Suppressor macrophage treated with lipopolysaccharide for 1 hour (primary cell): ENCODE measurements at regions not wholly inside any gene's neighbourhood (a gene's known extent, or its start where the extent isn't known, plus 50 kb on each side); places are given as distances from the start of the nearest gene placed in this dataset.

Source experiments
- DNase-seq, 3 donors: peaks; one replicate each; pipeline ENCODE4 v3.0.0-alpha.2; 2020 to 2022

GRCh38 chr21:31497914-31498313 is 153.9 kb upstream of the TIAM1 start:
- no peak for DNase-seq

GRCh38 chr21:31493350-31493880 is 149.4 kb upstream of the TIAM1 start:
- no peak for DNase-seq

- no peak for DNase-seq
These were observed 147.6 kb upstream of the TIAM1 start for GRCh38 chr21:31491617-31492016.

GRCh38 chr21:31490443-31490842 is 146.4 kb upstream of the TIAM1 start:
- no peak for DNase-seq

- DNase-seq = no peak
These were observed 145.7 kb upstream of the TIAM1 start for GRCh38 chr21:31489726-31490125.

- DNase-seq = no peak
These were observed 145.0 kb upstream of the TIAM1 start for GRCh38 chr21:31489014-31489413.

- DNase-seq = no peak
These were observed 140.2 kb upstream of the TIAM1 start for GRCh38 chr21:31484219-31484618.

- no peak for DNase-seq
These were observed 139.1 kb upstream of the TIAM1 start for GRCh38 chr21:31483146-31483545.

GRCh38 chr21:31482460-31482859 is 138.4 kb upstream of the TIAM1 start:
- DNase-seq = no peak

GRCh38 chr21:31480228-31480627 is 136.2 kb upstream of the TIAM1 start:
- DNase-seq = no peak

- DNase-seq = no peak
These were observed 135.7 kb upstream of the TIAM1 start for GRCh38 chr21:31479714-31480113.

GRCh38 chr21:31479222-31479621 is 135.2 kb upstream of the TIAM1 start:
- no peak for DNase-seq

GRCh38 chr21:31476263-31477022 is 132.4 kb upstream of the TIAM1 start:
- DNase-seq = no peak

- no peak for DNase-seq
These were observed 131.2 kb upstream of the TIAM1 start for GRCh38 chr21:31475223-31475622.

GRCh38 chr21:31473685-31474345 is 129.8 kb upstream of the TIAM1 start:
- no peak for DNase-seq

- no peak for DNase-seq
These were observed 127.8 kb upstream of the TIAM1 start for GRCh38 chr21:31471865-31472264.

- no peak for DNase-seq
These were observed 127.0 kb upstream of the TIAM1 start for GRCh38 chr21:31470896-31471694.

- DNase-seq = no peak
These were observed 116.9 kb upstream of the TIAM1 start for GRCh38 chr21:31460980-31461379.

GRCh38 chr21:31459457-31459856 is 115.4 kb upstream of the TIAM1 start:
- no peak for DNase-seq

- DNase-seq = peak in 2 of 3 donors; percentile 13 to 27
These were observed 113.6 kb upstream of the TIAM1 start for GRCh38 chr21:31457675-31458074.

GRCh38 chr21:31456201-31456600 is 112.1 kb upstream of the TIAM1 start:
- no peak for DNase-seq

- DNase-seq = no peak
These were observed 111.4 kb upstream of the TIAM1 start for GRCh38 chr21:31455506-31455905.

- DNase-seq = no peak
These were observed 106.9 kb upstream of the TIAM1 start for GRCh38 chr21:31450980-31451379.
